Stimulated activated CD8-positive, alpha-beta memory T cell treated with anti-CD3 and anti-CD28 coated beads, Interleukin-2, amount 100 ng/mL, for 1 hour (primary cell): ENCODE measurements at regions not wholly inside any gene's neighbourhood (a gene's known extent, or its start where the extent isn't known, plus 50 kb on each side); places are given as distances from the start of the nearest gene placed in this dataset.

Experiments used
- DNase-seq, 2 donors: peaks; one replicate each; pipeline ENCODE4 v3.0.0-alpha.2; 2020; ENCODE audit warnings: low read depth in 2 of 2

GRCh38 chr18:39531659-39532058 is 1966.1 kb upstream of the CELF4 start:
- no peak for DNase-seq

GRCh38 chr18:39529358-39529757 is 1963.8 kb upstream of the CELF4 start:
- no peak for DNase-seq

- no peak for DNase-seq
These were observed 1961.9 kb upstream of the CELF4 start for GRCh38 chr18:39527465-39527864.

GRCh38 chr18:39524370-39524769 is 1958.8 kb upstream of the CELF4 start:
- DNase-seq, result no peak

- no peak for DNase-seq
These were observed 1957.7 kb upstream of the CELF4 start for GRCh38 chr18:39523281-39523680.

- no peak for DNase-seq
These were observed 1955.6 kb upstream of the CELF4 start for GRCh38 chr18:39521164-39521563.

GRCh38 chr18:39519741-39520140 is 1954.1 kb upstream of the CELF4 start:
- DNase-seq, result no peak

- no peak for DNase-seq
These were observed 1949.7 kb upstream of the CELF4 start for GRCh38 chr18:39515299-39515698.

GRCh38 chr18:39513186-39513585 is 1947.6 kb upstream of the CELF4 start:
- no peak for DNase-seq

- DNase-seq, result no peak
These were observed 1941.2 kb upstream of the CELF4 start for GRCh38 chr18:39506581-39507330.

- DNase-seq, result no peak
These were observed 1934.7 kb upstream of the CELF4 start for GRCh38 chr18:39500306-39500705.

GRCh38 chr18:39497821-39498220 is 1932.2 kb upstream of the CELF4 start:
- no peak for DNase-seq

- no peak for DNase-seq
These were observed 1931.4 kb upstream of the CELF4 start for GRCh38 chr18:39496986-39497385.

GRCh38 chr18:39494211-39494896 is 1928.8 kb upstream of the CELF4 start:
- DNase-seq, result no peak

GRCh38 chr18:39491408-39491807 is 1925.8 kb upstream of the CELF4 start:
- DNase-seq, result no peak

- no peak for DNase-seq
These were observed 1923.8 kb upstream of the CELF4 start for GRCh38 chr18:39489431-39489830.

GRCh38 chr18:39487932-39488331 is 1922.3 kb upstream of the CELF4 start:
- DNase-seq, result no peak

- DNase-seq, result no peak
These were observed 1920.7 kb upstream of the CELF4 start for GRCh38 chr18:39486268-39486667.

GRCh38 chr18:39485696-39486095 is 1920.1 kb upstream of the CELF4 start:
- DNase-seq, result no peak

- DNase-seq, result no peak
These were observed 1915.7 kb upstream of the CELF4 start for GRCh38 chr18:39481281-39481680.

- no peak for DNase-seq
These were observed 1915.0 kb upstream of the CELF4 start for GRCh38 chr18:39480494-39481195.

- DNase-seq, result no peak
These were observed 1898.4 kb upstream of the CELF4 start for GRCh38 chr18:39464006-39464405.

- DNase-seq, result no peak
These were observed 1896.8 kb upstream of the CELF4 start for GRCh38 chr18:39462436-39462835.
